ENCODE measurements at regions not wholly inside any gene's neighbourhood (a gene's known extent, or its start where the extent isn't known, plus 50 kb on each side); places are given as distances from the start of the nearest gene placed in this dataset.

- Mint-ChIP-seq H3K27ac (no peak overlapping the region), H3K4me1 (no peaks in the 10 kb centered on the region), H3K27me3 (no peaks in the 10 kb centered on the region), H3K4me3 (no peak overlapping the region), H3K9me3 (peaks cover 0 to 6% of the 10 kb centered on the region in 2 donors)
- no peak for DNase-seq
- no peak for ATAC-seq
These were observed 566.6 kb upstream of the EPHA7 start for GRCh38 chr6:93985953-93986352.

- DNase-seq (no peak), ATAC-seq (no peak)
- Mint-ChIP-seq H3K9me3 (peaks cover 4 to 7% of the 10 kb centered on the region in 2 donors), H3K27ac (no peak overlapping the region), H3K4me1 (no peaks in the 10 kb centered on the region), H3K4me3 (no peak overlapping the region), H3K27me3 (no peaks in the 10 kb centered on the region)
These were observed 555.8 kb upstream of the EPHA7 start for GRCh38 chr6:93975159-93975558.

- no peak overlapping the region for H3K27ac Mint-ChIP-seq
- no peaks in the 10 kb centered on the region for H3K4me1 Mint-ChIP-seq
- DNase-seq (no peak), ATAC-seq (no peak)
- H3K4me3 Mint-ChIP-seq = no peak overlapping the region
- peaks cover 4 to 7% of the 10 kb centered on the region in 2 donors for H3K9me3 Mint-ChIP-seq
- H3K27me3 Mint-ChIP-seq = no peaks in the 10 kb centered on the region
These were observed 555.0 kb upstream of the EPHA7 start for GRCh38 chr6:93974332-93974731.

GRCh38 chr6:93972791-93973190 is 553.4 kb upstream of the EPHA7 start:
- DNase-seq (no peak), ATAC-seq (no peak)
- Mint-ChIP-seq H3K27ac (no peak overlapping the region), H3K9me3 (peaks cover 4 to 7% of the 10 kb centered on the region in 2 donors), H3K4me3 (no peak overlapping the region), H3K27me3 (no peaks in the 10 kb centered on the region), H3K4me1 (no peaks in the 10 kb centered on the region)

GRCh38 chr6:93970684-93971083 is 551.3 kb upstream of the EPHA7 start:
- ATAC-seq = no peak
- Mint-ChIP-seq H3K27me3 (no peaks in the 10 kb centered on the region), H3K4me3 (no peak overlapping the region), H3K4me1 (no peaks in the 10 kb centered on the region), H3K9me3 (peaks cover 4 to 7% of the 10 kb centered on the region in 2 donors), H3K27ac (no peak overlapping the region)
- no peak for DNase-seq

- Mint-ChIP-seq H3K9me3 (peaks cover 4 to 7% of the 10 kb centered on the region in 2 donors), H3K4me1 (no peaks in the 10 kb centered on the region), H3K27ac (no peak overlapping the region), H3K4me3 (no peak overlapping the region), H3K27me3 (no peaks in the 10 kb centered on the region)
- ATAC-seq = no peak
- no peak for DNase-seq
These were observed 548.8 kb upstream of the EPHA7 start for GRCh38 chr6:93968126-93968525.

GRCh38 chr6:93964926-93965325 is 545.6 kb upstream of the EPHA7 start:
- no peak overlapping the region for H3K4me3 Mint-ChIP-seq

GRCh38 chr6:93964321-93964720 is 545.0 kb upstream of the EPHA7 start:
- DNase-seq (no peak), ATAC-seq (no peak)
- Mint-ChIP-seq H3K4me1 (no peaks in the 10 kb centered on the region), H3K27me3 (no peaks in the 10 kb centered on the region), H3K9me3 (no peaks in the 10 kb centered on the region), H3K4me3 (no peak overlapping the region), H3K27ac (no peak overlapping the region)

More at GRCh38 chr6:93964926-93965325, 545.6 kb upstream of the EPHA7 start:
- Mint-ChIP-seq H3K27ac (no peak overlapping the region), H3K27me3 (no peaks in the 10 kb centered on the region), H3K4me1 (no peaks in the 10 kb centered on the region), H3K9me3 (no peaks in the 10 kb centered on the region)
- DNase-seq (no peak), ATAC-seq (no peak)

GRCh38 chr6:93962566-93962965 is 543.2 kb upstream of the EPHA7 start:
- Mint-ChIP-seq H3K27me3 (no peaks in the 10 kb centered on the region), H3K4me3 (no peak overlapping the region), H3K4me1 (no peaks in the 10 kb centered on the region), H3K9me3 (no peaks in the 10 kb centered on the region), H3K27ac (no peak overlapping the region)
- DNase-seq (no peak), ATAC-seq (no peak)

GRCh38 chr6:93954584-93954983 is 535.2 kb upstream of the EPHA7 start:
- ATAC-seq (no peak), DNase-seq (no peak)
- Mint-ChIP-seq H3K27ac (no peak overlapping the region), H3K4me3 (no peak overlapping the region), H3K9me3 (no peaks in the 10 kb centered on the region), H3K27me3 (no peaks in the 10 kb centered on the region), H3K4me1 (no peaks in the 10 kb centered on the region)

GRCh38 chr6:93943661-93944060 is 524.3 kb upstream of the EPHA7 start:
- Mint-ChIP-seq H3K27me3 (no peaks in the 10 kb centered on the region), H3K9me3 (peaks cover 0 to 8% of the 10 kb centered on the region in 2 donors), H3K4me1 (no peaks in the 10 kb centered on the region), H3K27ac (no peak overlapping the region), H3K4me3 (no peak overlapping the region)
- ATAC-seq (no peak), DNase-seq (no peak)

- no peak overlapping the region for H3K27ac Mint-ChIP-seq
- no peak overlapping the region for H3K4me3 Mint-ChIP-seq
- ATAC-seq (no peak), DNase-seq (no peak)
- H3K27me3 Mint-ChIP-seq = no peaks in the 10 kb centered on the region
- no peaks in the 10 kb centered on the region for H3K4me1 Mint-ChIP-seq
- peaks cover 0 to 2% of the 10 kb centered on the region in 2 donors for H3K9me3 Mint-ChIP-seq
These were observed 521.0 kb upstream of the EPHA7 start for GRCh38 chr6:93940381-93940780.

GRCh38 chr6:93932175-93932574 is 512.8 kb upstream of the EPHA7 start:
- no peak overlapping the region for H3K27ac Mint-ChIP-seq
- no peak overlapping the region for H3K4me3 Mint-ChIP-seq
- DNase-seq (no peak), ATAC-seq (no peak)
- H3K4me1 Mint-ChIP-seq = no peaks in the 10 kb centered on the region
- no peaks in the 10 kb centered on the region for H3K27me3 Mint-ChIP-seq
- peaks cover 0 to 6% of the 10 kb centered on the region in 2 donors for H3K9me3 Mint-ChIP-seq

- DNase-seq (no peak), ATAC-seq (no peak)
- H3K27me3 Mint-ChIP-seq = no peaks in the 10 kb centered on the region
- H3K9me3 Mint-ChIP-seq = peaks cover 0 to 11% of the 10 kb centered on the region in 2 donors
- H3K27ac Mint-ChIP-seq = no peak overlapping the region
- H3K4me3 Mint-ChIP-seq = no peak overlapping the region
- no peaks in the 10 kb centered on the region for H3K4me1 Mint-ChIP-seq
These were observed 508.4 kb upstream of the EPHA7 start for GRCh38 chr6:93927731-93928130.

GRCh38 chr6:93919365-93919764 is 500.0 kb upstream of the EPHA7 start:
- Mint-ChIP-seq H3K4me3 (no peak overlapping the region), H3K9me3 (no peaks in the 10 kb centered on the region), H3K27me3 (no peaks in the 10 kb centered on the region), H3K27ac (no peak overlapping the region), H3K4me1 (no peaks in the 10 kb centered on the region)
- DNase-seq (no peak), ATAC-seq (no peak)

- no peak overlapping the region for H3K27ac Mint-ChIP-seq
- H3K4me3 Mint-ChIP-seq = no peak overlapping the region
- H3K27me3 Mint-ChIP-seq = no peaks in the 10 kb centered on the region
- H3K4me1 Mint-ChIP-seq = no peaks in the 10 kb centered on the region
- ATAC-seq = no peak
- H3K9me3 Mint-ChIP-seq = no peaks in the 10 kb centered on the region
- no peak for DNase-seq
These were observed 498.9 kb upstream of the EPHA7 start for GRCh38 chr6:93918258-93918657.

GRCh38 chr6:93917216-93917615 is 497.9 kb upstream of the EPHA7 start:
- DNase-seq = no peak
- H3K27me3 Mint-ChIP-seq = no peaks in the 10 kb centered on the region
- H3K4me1 Mint-ChIP-seq = no peaks in the 10 kb centered on the region
- ATAC-seq = no peak
- H3K9me3 Mint-ChIP-seq = peaks cover 0 to 6% of the 10 kb centered on the region in 2 donors
- no peak overlapping the region for H3K4me3 Mint-ChIP-seq
- H3K27ac Mint-ChIP-seq = no peak overlapping the region
